ENCODE measurements at regions not wholly inside any gene's neighbourhood (a gene's known extent, or its start where the extent isn't known, plus 50 kb on each side); places are given as distances from the start of the nearest gene placed in this dataset.

GRCh38 chr11:127470306-127470884, 469.8 kb upstream of the KIRREL3 start:
- DNase-seq (ENCODE audit: low spot score) (peak; percentile 47), ATAC-seq (peak; percentile 77)
- ChIA-PET CTCF (interaction anchor here (0.6 to 1.9 kb wide), 9 partner anchors 9 to 551 kb away, joined by 3 to 8 read pairs (median 3); no protein-coding TSS in a partner anchor), POLR2A (no interaction called here)
- Mint-ChIP-seq H3K27me3 (ENCODE audit: low read depth) (no peaks in the 10 kb centered on the region), H3K36me3 (no peaks in the 10 kb centered on the region), H3K9me3 (no peaks in the 10 kb centered on the region), H3K27ac (no peak overlapping the region), H3K4me3 (no peak overlapping the region), H3K4me1 (peaks cover 3% of the 10 kb centered on the region; the same call in 1 of the 2 replicates)
- TF ChIP-seq CREM (CRISPR knock-in tag; IDR thresholded peaks at IDR 0.05) (no peak), ZNF263 (CRISPR knock-in tag; IDR thresholded peaks at IDR 0.05; ENCODE audit: low read depth) (no peak), HMGA2 (CRISPR knock-in tag; IDR thresholded peaks at IDR 0.05) (peak; percentile 25; the same call in 1 of the 2 replicates), SMAD3 (CRISPR knock-in tag; IDR thresholded peaks at IDR 0.05; ENCODE audit: borderline replicate concordance) (no peak)
- TF ChIP-seq, protein P1, sequence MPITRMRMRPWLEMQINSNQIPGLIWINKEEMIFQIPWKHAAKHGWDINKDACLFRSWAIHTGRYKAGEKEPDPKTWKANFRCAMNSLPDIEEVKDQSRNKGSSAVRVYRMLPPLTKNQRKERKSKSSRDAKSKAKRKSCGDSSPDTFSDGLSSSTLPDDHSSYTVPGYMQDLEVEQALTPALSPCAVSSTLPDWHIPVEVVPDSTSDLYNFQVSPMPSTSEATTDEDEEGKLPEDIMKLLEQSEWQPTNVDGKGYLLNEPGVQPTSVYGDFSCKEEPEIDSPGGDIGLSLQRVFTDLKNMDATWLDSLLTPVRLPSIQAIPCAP (CRISPR knock-in tag; IDR thresholded peaks at IDR 0.05): no peak
- TF ChIP-seq, protein P2, sequence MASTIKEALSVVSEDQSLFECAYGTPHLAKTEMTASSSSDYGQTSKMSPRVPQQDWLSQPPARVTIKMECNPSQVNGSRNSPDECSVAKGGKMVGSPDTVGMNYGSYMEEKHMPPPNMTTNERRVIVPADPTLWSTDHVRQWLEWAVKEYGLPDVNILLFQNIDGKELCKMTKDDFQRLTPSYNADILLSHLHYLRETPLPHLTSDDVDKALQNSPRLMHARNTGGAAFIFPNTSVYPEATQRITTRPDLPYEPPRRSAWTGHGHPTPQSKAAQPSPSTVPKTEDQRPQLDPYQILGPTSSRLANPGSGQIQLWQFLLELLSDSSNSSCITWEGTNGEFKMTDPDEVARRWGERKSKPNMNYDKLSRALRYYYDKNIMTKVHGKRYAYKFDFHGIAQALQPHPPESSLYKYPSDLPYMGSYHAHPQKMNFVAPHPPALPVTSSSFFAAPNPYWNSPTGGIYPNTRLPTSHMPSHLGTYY (CRISPR knock-in tag; IDR thresholded peaks at IDR 0.05): no peak

DNA sequence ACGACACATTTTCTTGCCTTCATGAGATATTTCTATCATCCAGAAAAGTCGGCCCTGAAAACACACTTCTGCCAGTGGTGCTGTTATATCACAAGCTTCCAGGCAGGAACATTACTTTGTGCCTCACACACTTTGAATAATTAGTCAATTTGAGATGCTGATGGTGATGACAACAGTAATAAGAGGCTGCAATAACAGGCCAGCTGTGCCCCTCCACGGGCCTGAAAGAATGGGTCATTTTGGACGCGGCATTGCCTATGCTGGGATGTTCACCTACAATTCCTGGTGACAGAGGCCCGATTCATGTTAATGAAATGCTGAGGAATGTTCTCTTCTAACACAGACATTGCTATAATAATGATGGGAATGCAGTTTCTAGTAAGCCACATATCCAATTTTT, 463.8 kb upstream of the KIRREL3 start:
- H3K27ac Mint-ChIP-seq: no peak overlapping the region
- CTCF ChIA-PET: no interaction called here
- no peaks in the 10 kb centered on the region for H3K27me3 Mint-ChIP-seq (ENCODE audit: low read depth)
- TF ChIP-seq, protein P3, sequence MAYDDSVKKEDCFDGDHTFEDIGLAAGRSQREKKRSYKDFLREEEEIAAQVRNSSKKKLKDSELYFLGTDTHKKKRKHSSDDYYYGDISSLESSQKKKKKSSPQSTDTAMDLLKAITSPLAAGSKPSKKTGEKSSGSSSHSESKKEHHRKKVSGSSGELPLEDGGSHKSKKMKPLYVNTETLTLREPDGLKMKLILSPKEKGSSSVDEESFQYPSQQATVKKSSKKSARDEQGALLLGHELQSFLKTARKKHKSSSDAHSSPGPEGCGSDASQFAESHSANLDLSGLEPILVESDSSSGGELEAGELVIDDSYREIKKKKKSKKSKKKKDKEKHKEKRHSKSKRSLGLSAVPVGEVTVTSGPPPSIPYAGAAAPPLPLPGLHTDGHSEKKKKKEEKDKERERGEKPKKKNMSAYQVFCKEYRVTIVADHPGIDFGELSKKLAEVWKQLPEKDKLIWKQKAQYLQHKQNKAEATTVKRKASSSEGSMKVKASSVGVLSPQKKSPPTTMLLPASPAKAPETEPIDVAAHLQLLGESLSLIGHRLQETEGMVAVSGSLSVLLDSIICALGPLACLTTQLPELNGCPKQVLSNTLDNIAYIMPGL (CRISPR knock-in tag; IDR thresholded peaks at IDR 0.05): no peak
- TF ChIP-seq JUN (CRISPR knock-in tag; IDR thresholded peaks at IDR 0.05): no peak
- H3K4me3 Mint-ChIP-seq: no peak overlapping the region
- DNase-seq (ENCODE audit: low spot score): no peak
- H3K36me3 Mint-ChIP-seq: no peaks in the 10 kb centered on the region
- ATAC-seq: no peak
- POLR2A ChIA-PET: no interaction called here
- no peaks in the 10 kb centered on the region for H3K9me3 Mint-ChIP-seq
- peaks cover 12% of the 10 kb centered on the region; the same call in 1 of the 2 replicates for H3K4me1 Mint-ChIP-seq

GRCh38 chr11:127462065-127462344, 461.4 kb upstream of the KIRREL3 start:
- ATAC-seq: peak; percentile 44; the same call in 1 of the 2 replicates
- Mint-ChIP-seq H3K9me3 (no peaks in the 10 kb centered on the region), H3K27ac (no peak overlapping the region), H3K27me3 (ENCODE audit: low read depth) (no peaks in the 10 kb centered on the region), H3K4me3 (no peak overlapping the region), H3K36me3 (no peaks in the 10 kb centered on the region), H3K4me1 (peaks cover 22% of the 10 kb centered on the region)
- POLR2A ChIA-PET: no interaction called here
- no peak for DNase-seq (ENCODE audit: low spot score)
- CTCF ChIA-PET: interaction anchor here (0.9 to 1.6 kb wide), 2 partner anchors 9 to 68 kb away, joined by 3 to 8 read pairs; no protein-coding TSS in a partner anchor
- TF ChIP-seq, protein P4, sequence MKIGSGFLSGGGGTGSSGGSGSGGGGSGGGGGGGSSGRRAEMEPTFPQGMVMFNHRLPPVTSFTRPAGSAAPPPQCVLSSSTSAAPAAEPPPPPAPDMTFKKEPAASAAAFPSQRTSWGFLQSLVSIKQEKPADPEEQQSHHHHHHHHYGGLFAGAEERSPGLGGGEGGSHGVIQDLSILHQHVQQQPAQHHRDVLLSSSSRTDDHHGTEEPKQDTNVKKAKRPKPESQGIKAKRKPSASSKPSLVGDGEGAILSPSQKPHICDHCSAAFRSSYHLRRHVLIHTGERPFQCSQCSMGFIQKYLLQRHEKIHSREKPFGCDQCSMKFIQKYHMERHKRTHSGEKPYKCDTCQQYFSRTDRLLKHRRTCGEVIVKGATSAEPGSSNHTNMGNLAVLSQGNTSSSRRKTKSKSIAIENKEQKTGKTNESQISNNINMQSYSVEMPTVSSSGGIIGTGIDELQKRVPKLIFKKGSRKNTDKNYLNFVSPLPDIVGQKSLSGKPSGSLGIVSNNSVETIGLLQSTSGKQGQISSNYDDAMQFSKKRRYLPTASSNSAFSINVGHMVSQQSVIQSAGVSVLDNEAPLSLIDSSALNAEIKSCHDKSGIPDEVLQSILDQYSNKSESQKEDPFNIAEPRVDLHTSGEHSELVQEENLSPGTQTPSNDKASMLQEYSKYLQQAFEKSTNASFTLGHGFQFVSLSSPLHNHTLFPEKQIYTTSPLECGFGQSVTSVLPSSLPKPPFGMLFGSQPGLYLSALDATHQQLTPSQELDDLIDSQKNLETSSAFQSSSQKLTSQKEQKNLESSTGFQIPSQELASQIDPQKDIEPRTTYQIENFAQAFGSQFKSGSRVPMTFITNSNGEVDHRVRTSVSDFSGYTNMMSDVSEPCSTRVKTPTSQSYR (CRISPR knock-in tag; IDR thresholded peaks at IDR 0.05): no peak
- TF ChIP-seq PRDM15 (CRISPR knock-in tag; IDR thresholded peaks at IDR 0.05) (no peak), E2F1 (CRISPR knock-in tag; IDR thresholded peaks at IDR 0.05) (no peak), RELA (CRISPR knock-in tag; IDR thresholded peaks at IDR 0.05; ENCODE audit: borderline replicate concordance) (no peak), MXD4 (CRISPR knock-in tag; IDR thresholded peaks at IDR 0.05; ENCODE audit: borderline replicate concordance) (no peak)
- TF ChIP-seq, protein P5, sequence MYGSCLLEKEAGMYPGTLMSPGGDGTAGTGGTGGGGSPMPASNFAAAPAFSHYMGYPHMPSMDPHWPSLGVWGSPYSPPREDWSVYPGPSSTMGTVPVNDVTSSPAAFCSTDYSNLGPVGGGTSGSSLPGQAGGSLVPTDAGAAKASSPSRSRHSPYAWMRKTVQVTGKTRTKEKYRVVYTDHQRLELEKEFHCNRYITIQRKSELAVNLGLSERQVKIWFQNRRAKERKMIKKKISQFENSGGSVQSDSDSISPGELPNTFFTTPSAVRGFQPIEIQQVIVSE (CRISPR knock-in tag; IDR thresholded peaks at IDR 0.05; ENCODE audit: borderline replicate concordance): no peak

All from WTC11 (cell line).